Hepatocyte (in vitro differentiated cells): ENCODE measurements at regions not wholly inside any gene's neighbourhood (a gene's known extent, or its start where the extent isn't known, plus 50 kb on each side); places are given as distances from the start of the nearest gene placed in this dataset.

Experiments used
- DNase-seq: peaks from one replicate; pipeline ENCODE4 v3.0.0-alpha.2; 2016; ENCODE audit warnings: low spot score
- H2AFZ ChIP-seq: fragments of 200-600 bp; sonication (generic); 2 replicates; pipeline ENCODE4 v1.6.0; 2016; ENCODE audit warnings: antibody characterized with exemption, mild to moderate bottlenecking
- H3K27ac ChIP-seq: fragments of 200-600 bp; sonication (generic); 2 replicates; pipeline ENCODE4 v1.5.1; 2016; ENCODE audit warnings: mild to moderate bottlenecking
- H3K27me3 ChIP-seq: fragments of 200-600 bp; sonication (generic); 2 replicates; pipeline ENCODE4 v1.6.1; 2016
- H3K36me3 ChIP-seq: fragments of 200-600 bp; sonication (generic); replicated peaks from 2 replicates; pipeline ENCODE4 v1.5.1; 2016; ENCODE audit warnings: low read depth; ENCODE audit not compliant: insufficient read depth
- H3K4me1 ChIP-seq: fragments of 200-600 bp; sonication (generic); 2 replicates; pipeline ENCODE4 v1.5.1; 2016; ENCODE audit warnings: mild to moderate bottlenecking, moderate library complexity; ENCODE audit not compliant: insufficient read depth
- H3K4me2 ChIP-seq: fragments of 200-600 bp; sonication (generic); 2 replicates; pipeline ENCODE4 v1.6.0; 2016
- H3K4me3 ChIP-seq: fragments of 200-600 bp; sonication (generic); 2 replicates; pipeline ENCODE4 v1.5.1; 2016; ENCODE audit warnings: mild to moderate bottlenecking
- H3K79me2 ChIP-seq: fragments of 200-600 bp; sonication (generic); 2 replicates; pipeline ENCODE4 v1.6.0; 2017; ENCODE audit warnings: mild to moderate bottlenecking
- H3K9me2 ChIP-seq: fragments of 200-600 bp; sonication (generic); replicated peaks from 2 replicates; pipeline ENCODE4 v1.6.0; 2017; ENCODE audit warnings: mild to moderate bottlenecking; ENCODE audit not compliant: insufficient read depth
- H3K9me3 ChIP-seq: fragments of 200-600 bp; sonication (generic); 2 replicates; pipeline ENCODE4 v1.5.1; 2016; ENCODE audit warnings: low read depth, mild to moderate bottlenecking
- H4K20me1 ChIP-seq: fragments of 200-600 bp; sonication (generic); 2 replicates; pipeline ENCODE4 v1.6.0; 2016; ENCODE audit warnings: mild to moderate bottlenecking; ENCODE audit not compliant: insufficient read depth, poor library complexity, severe bottlenecking
- EZH2 ChIP-seq: fragments of 200-600 bp; sonication (generic); IDR thresholded peaks from 2 replicates; pipeline ENCODE4 v1.6.1; 2016; ENCODE audit warnings: antibody characterized with exemption, mild to moderate bottlenecking, borderline replicate concordance
- EZH2phosphoT487 ChIP-seq: fragments of 200-600 bp; sonication (generic); IDR thresholded peaks from one replicate; pipeline ENCODE4 v1.6.1; 2018; ENCODE audit warnings: antibody characterized with exemption, mild to moderate bottlenecking, low read depth, moderate library complexity; ENCODE audit not compliant: unreplicated experiment, severe bottlenecking
- WGBS: methylation state at CpG from one replicate; pipeline ENCODE4 v1.1.6; 2016; ENCODE audit warnings: low lambda C conversion rate; ENCODE audit errors: missing lambda C conversion rate; 5-methylcytosine and 5-hydroxymethylcytosine counted together
- TF ChIP-seq, protein P1 (sequence below): fragments of 200-600 bp; sonication (generic); IDR thresholded peaks from 2 replicates; pipeline ENCODE4 v1.5.1; 2016; ENCODE audit warnings: antibody characterized with exemption, mild to moderate bottlenecking; ENCODE audit not compliant: poor library complexity

DNA sequence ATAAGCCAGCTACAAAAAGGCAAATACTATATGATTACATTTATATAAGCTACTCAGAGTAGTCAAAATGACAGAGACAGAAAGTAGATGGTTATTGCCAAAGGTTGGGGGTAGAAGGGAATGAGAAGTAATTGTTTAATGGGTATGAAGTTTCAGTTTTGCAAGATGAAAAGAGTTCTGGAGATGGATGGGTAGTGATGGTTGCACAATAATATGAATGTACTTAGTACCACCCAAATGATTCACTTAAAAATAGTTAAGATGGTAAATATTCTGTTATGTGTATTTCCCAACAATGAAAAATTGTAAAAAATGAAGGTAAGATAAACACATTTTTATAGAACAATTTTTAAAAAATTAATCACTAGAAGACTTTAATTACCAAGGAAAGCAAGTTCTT lies 448.4 kb downstream of the ADCYAP1 start:
- Histone ChIP-seq H3K79me2 (no peaks in the 10 kb centered on the region), H3K4me2 (no peak overlapping the region), H3K36me3 (no peaks in the 10 kb centered on the region), H4K20me1 (no peaks in the 10 kb centered on the region), H3K4me3 (no peak overlapping the region), H2AFZ (no peak overlapping the region), H3K9me2 (no peaks in the 10 kb centered on the region), H3K27me3 (no peaks in the 10 kb centered on the region), H3K27ac (no peak overlapping the region), H3K9me3 (no peaks in the 10 kb centered on the region), H3K4me1 (no peaks in the 10 kb centered on the region)
- TF ChIP-seq EZH2: no peak
- TF ChIP-seq, protein P1, sequence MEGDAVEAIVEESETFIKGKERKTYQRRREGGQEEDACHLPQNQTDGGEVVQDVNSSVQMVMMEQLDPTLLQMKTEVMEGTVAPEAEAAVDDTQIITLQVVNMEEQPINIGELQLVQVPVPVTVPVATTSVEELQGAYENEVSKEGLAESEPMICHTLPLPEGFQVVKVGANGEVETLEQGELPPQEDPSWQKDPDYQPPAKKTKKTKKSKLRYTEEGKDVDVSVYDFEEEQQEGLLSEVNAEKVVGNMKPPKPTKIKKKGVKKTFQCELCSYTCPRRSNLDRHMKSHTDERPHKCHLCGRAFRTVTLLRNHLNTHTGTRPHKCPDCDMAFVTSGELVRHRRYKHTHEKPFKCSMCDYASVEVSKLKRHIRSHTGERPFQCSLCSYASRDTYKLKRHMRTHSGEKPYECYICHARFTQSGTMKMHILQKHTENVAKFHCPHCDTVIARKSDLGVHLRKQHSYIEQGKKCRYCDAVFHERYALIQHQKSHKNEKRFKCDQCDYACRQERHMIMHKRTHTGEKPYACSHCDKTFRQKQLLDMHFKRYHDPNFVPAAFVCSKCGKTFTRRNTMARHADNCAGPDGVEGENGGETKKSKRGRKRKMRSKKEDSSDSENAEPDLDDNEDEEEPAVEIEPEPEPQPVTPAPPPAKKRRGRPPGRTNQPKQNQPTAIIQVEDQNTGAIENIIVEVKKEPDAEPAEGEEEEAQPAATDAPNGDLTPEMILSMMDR: no peak
- no peak for TF ChIP-seq EZH2phosphoT487
- no peak for DNase-seq

DNA sequence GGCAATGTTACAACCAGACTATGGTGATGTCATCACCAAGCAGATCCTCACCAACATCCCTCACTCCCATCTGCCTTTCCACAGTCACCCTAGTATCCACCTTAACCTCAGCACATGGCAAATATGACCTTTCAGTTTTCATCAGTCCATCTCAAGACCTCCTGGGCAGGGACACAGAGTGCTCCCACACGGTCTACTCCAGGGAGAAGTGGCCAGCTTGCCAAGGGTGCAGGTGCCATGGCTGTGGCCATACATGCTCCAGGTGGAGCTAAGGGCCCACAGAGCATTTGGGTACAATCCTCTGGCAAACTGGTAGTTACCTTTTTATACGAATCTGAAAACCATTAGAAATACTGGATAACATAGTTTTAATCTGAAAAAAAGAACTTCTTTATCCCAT lies 453.1 kb downstream of the ADCYAP1 start:
- H3K4me2 ChIP-seq: no peak overlapping the region
- no peaks in the 10 kb centered on the region for H3K9me2 ChIP-seq
- H2AFZ ChIP-seq: no peak overlapping the region
- H3K9me3 ChIP-seq: no peaks in the 10 kb centered on the region
- WGBS: 79% methylated on average over 2 of the region's 2 CpGs
- DNase-seq: no peak
- no peaks in the 10 kb centered on the region for H3K27me3 ChIP-seq
- H3K27ac ChIP-seq: no peak overlapping the region
- no peak overlapping the region for H3K4me3 ChIP-seq
- TF ChIP-seq, protein P1: no peak
- TF ChIP-seq EZH2phosphoT487 (no peak), EZH2 (no peak)
- no peaks in the 10 kb centered on the region for H3K4me1 ChIP-seq
- H3K79me2 ChIP-seq: no peaks in the 10 kb centered on the region
- H4K20me1 ChIP-seq: no peaks in the 10 kb centered on the region
- H3K36me3 ChIP-seq: no peaks in the 10 kb centered on the region

- H3K79me2 ChIP-seq: no peaks in the 10 kb centered on the region
- 72% methylated on average over 3 of the region's 3 CpGs for WGBS
- H3K27me3 ChIP-seq: no peaks in the 10 kb centered on the region
- no peaks in the 10 kb centered on the region for H3K9me2 ChIP-seq
- H2AFZ ChIP-seq: no peak overlapping the region
- H3K36me3 ChIP-seq: no peaks in the 10 kb centered on the region
- no peaks in the 10 kb centered on the region for H4K20me1 ChIP-seq
- H3K4me2 ChIP-seq: no peak overlapping the region
- H3K9me3 ChIP-seq: no peaks in the 10 kb centered on the region
- no peak overlapping the region for H3K4me3 ChIP-seq
- no peak overlapping the region for H3K27ac ChIP-seq
- TF ChIP-seq EZH2phosphoT487 (no peak), EZH2 (no peak)
- TF ChIP-seq, protein P1: no peak
- DNase-seq: no peak
- H3K4me1 ChIP-seq: no peaks in the 10 kb centered on the region
Measured at GRCh38 chr18:1361936-1362335, 457.3 kb downstream of the ADCYAP1 start.

GRCh38 chr18:1370552-1370951 lies 465.9 kb downstream of the ADCYAP1 start:
- H3K9me2 ChIP-seq: no peaks in the 10 kb centered on the region
- no peaks in the 10 kb centered on the region for H3K9me3 ChIP-seq
- H3K4me3 ChIP-seq: no peak overlapping the region
- no peak overlapping the region for H2AFZ ChIP-seq
- no peak for DNase-seq
- TF ChIP-seq, protein P1: no peak
- TF ChIP-seq EZH2phosphoT487: no peak
- H4K20me1 ChIP-seq: no peaks in the 10 kb centered on the region
- H3K36me3 ChIP-seq: no peaks in the 10 kb centered on the region
- no peaks in the 10 kb centered on the region for H3K27me3 ChIP-seq
- no peaks in the 10 kb centered on the region for H3K4me1 ChIP-seq
- no peak overlapping the region for H3K27ac ChIP-seq
- 97% methylated on average over 6 of the region's 6 CpGs for WGBS
- no peak overlapping the region for H3K4me2 ChIP-seq
- no peaks in the 10 kb centered on the region for H3K79me2 ChIP-seq
